ENCODE measurements at regions not wholly inside any gene's neighbourhood (a gene's known extent, or its start where the extent isn't known, plus 50 kb on each side); places are given as distances from the start of the nearest gene placed in this dataset.

GRCh38 chr17:34769049-34769448 is 189.7 kb downstream of the TMEM132E start:
- TF ChIP-seq CTCF (IDR thresholded peaks at IDR 0.05) (no peak), POLR2A (IDR thresholded peaks at IDR 0.05) (no peak)

Data from breast epithelium (tissue), 3 donors.